ENCODE measurements at regions not wholly inside any gene's neighbourhood (a gene's known extent, or its start where the extent isn't known, plus 50 kb on each side); places are given as distances from the start of the nearest gene placed in this dataset.

- intact Hi-C loops (cut with micrococcal nuclease): no loop called here
- in situ Hi-C loops (cut with MboI): no loop called here
- FAIRE-seq: no peak
- DNase-seq (ENCODE audit: extremely low read depth in 1 of 4, low spot score in 3 of 4): no peak
- H3K79me2 ChIP-seq (ENCODE audit: control insufficient read depth, insufficient read depth, low read length): no peaks in the 10 kb centered on the region
- CTCF ChIA-PET (ENCODE audit: low intra/inter-chr PET ratio): no interaction called here
- H2AFZ ChIP-seq (ENCODE audit: low read depth, low read length): no peak overlapping the region
- H3K27me3 ChIP-seq (ENCODE audit: control insufficient read depth in 2 of 2, insufficient read depth in 2 of 2, low read length in 2 of 2): no peaks in the 10 kb centered on the region
- no peak overlapping the region for H3K27ac ChIP-seq (ENCODE audit: extremely low read depth, low read depth, low read length)
- no peaks in the 10 kb centered on the region for H3K9me3 ChIP-seq (replicated peaks; ENCODE audit: control insufficient read depth, insufficient read depth, low read depth, low read length)
- no peaks in the 10 kb centered on the region for H3K36me3 ChIP-seq (ENCODE audit: control insufficient read depth, insufficient read depth, low read length)
- no peaks in the 10 kb centered on the region for H3K4me1 ChIP-seq (replicated peaks in 1 of 2; ENCODE audit: control insufficient read depth in 2 of 2, insufficient read depth in 2 of 2, low read length in 2 of 2)
- WGBS (ENCODE audit: insufficient coverage, low coverage, missing lambda C conversion rate): 0% methylated on average over 2 of the region's 2 CpGs
- H3K4me2 ChIP-seq (ENCODE audit: insufficient read depth, low read length): no peak overlapping the region
- H3K9me1 ChIP-seq (ENCODE audit: control insufficient read depth, insufficient read depth, low read length): no peaks in the 10 kb centered on the region
- no peak overlapping the region for H3K4me3 ChIP-seq
- no peaks in the 10 kb centered on the region for H4K20me1 ChIP-seq (replicated peaks; ENCODE audit: control insufficient read depth, insufficient read depth, low read length)
- POLR2A ChIA-PET: interaction anchor here (0.8 kb wide), 1 partner anchor 37 kb away, joined by 3 read pairs; no protein-coding TSS in a partner anchor
- no TSS peak for BruUV-seq (replicated peaks)
- ATAC-seq: no peak
- no peak overlapping the region for H3K9ac ChIP-seq (ENCODE audit: insufficient read depth in 1 of 2, low read depth in 2 of 2, low read length in 2 of 2)
- TF ChIP-seq TAF7 (tag; IDR thresholded peaks at IDR 0.05) (no peak), HNRNPLL (IDR thresholded peaks at IDR 0.05; ENCODE audit: low read depth, low read length, poor library complexity, severe bottlenecking) (no peak), RBM34 (IDR thresholded peaks at IDR 0.05; ENCODE audit: borderline replicate concordance, insufficient read depth, low read length) (no peak), ZNF217 (CRISPR knock-in tag; IDR thresholded peaks at IDR 0.05) (no peak), MCM3 (IDR thresholded peaks at IDR 0.05) (no peak), SP2 (IDR thresholded peaks at IDR 0.05; ENCODE audit: extremely low read depth, low read depth, low read length, poor library complexity, severe bottlenecking) (no peak), NFYB (IDR thresholded peaks at IDR 0.05; ENCODE audit: extremely low read depth, insufficient read length) (no peak), SMARCA4 (IDR thresholded peaks at IDR 0.05) (no peak), ZNF75A (CRISPR knock-in tag; IDR thresholded peaks at IDR 0.05) (no peak), PRPF4 (IDR thresholded peaks at IDR 0.05; ENCODE audit: insufficient read depth, low read depth, low read length, poor library complexity, severe bottlenecking) (no peak)
These were observed 248.6 kb upstream of the NECTIN3 start for GRCh38 chr3:110822971-110823370.

Data from K562 (cell line).